GM12891 (cell line): ENCODE measurements at regions not wholly inside any gene's neighbourhood (a gene's known extent, or its start where the extent isn't known, plus 50 kb on each side); places are given as distances from the start of the nearest gene placed in this dataset.

Source experiments
- PAX5 ChIP-seq: IDR thresholded peaks from 2 replicates; pipeline ENCODE4 v1.6.1; 2011; ENCODE audit warnings: low read length, moderate library complexity, mild to moderate bottlenecking; ENCODE audit not compliant: insufficient read depth, severe bottlenecking
- POLR2A ChIP-seq: IDR thresholded peaks from 2 replicates; pipeline ENCODE4 v1.6.1; 2011; ENCODE audit warnings: low read depth, low read length, control low read depth
- POLR2AphosphoS5 ChIP-seq: IDR thresholded peaks from 2 replicates; pipeline ENCODE4 v1.6.1; 2011; ENCODE audit warnings: low read depth, low read length, control low read depth
- SPI1 ChIP-seq: IDR thresholded peaks from 2 replicates; pipeline ENCODE4 v1.6.1; 2011; ENCODE audit warnings: low read depth, low read length, control low read depth
- TAF1 ChIP-seq: IDR thresholded peaks from 2 replicates; pipeline ENCODE4 v1.6.1; 2011; ENCODE audit warnings: low read depth, low read length, control low read depth

GRCh38 chr4:27218013-27218412 is 357.4 kb downstream of the STIM2 start:
- TF ChIP-seq POLR2AphosphoS5 = no peak
- TF ChIP-seq POLR2A = no peak
- TF ChIP-seq TAF1 = no peak
- TF ChIP-seq PAX5 = no peak
- no peak for TF ChIP-seq SPI1
